Activated naive CD8-positive, alpha-beta T cell treated with anti-CD3 and anti-CD28 coated beads for 36 hours (primary cell): ENCODE measurements at regions not wholly inside any gene's neighbourhood (a gene's known extent, or its start where the extent isn't known, plus 50 kb on each side); places are given as distances from the start of the nearest gene placed in this dataset.
"Not testable (repeated sequence)": the region's sequence is repeated elsewhere in the genome, so short reads cannot be mapped to it uniquely, and the experiment has no call there.

ENCODE experiments used
- DNase-seq: peaks from one replicate; pipeline ENCODE4 v3.0.0; 2021
- H3K27ac Mint-ChIP-seq: one replicate; pipeline ENCODE4 v1.8.0; 2022; ENCODE audit warnings: mild to moderate bottlenecking, moderate library complexity, mixed read lengths
- H3K27me3 Mint-ChIP-seq: one replicate; pipeline ENCODE4 v1.8.0; 2022; ENCODE audit warnings: mild to moderate bottlenecking, mixed read lengths
- H3K36me3 Mint-ChIP-seq: one replicate; pipeline ENCODE4 v1.8.0; 2021; ENCODE audit warnings: mild to moderate bottlenecking, mixed read lengths
- H3K4me1 Mint-ChIP-seq: one replicate; pipeline ENCODE4 v1.8.0; 2021; ENCODE audit warnings: mixed read lengths
- H3K4me3 Mint-ChIP-seq: one replicate; pipeline ENCODE4 v1.8.0; 2022; ENCODE audit warnings: mild to moderate bottlenecking, moderate library complexity, mixed read lengths
- H3K9me3 Mint-ChIP-seq: one replicate; pipeline ENCODE4 v1.8.0; 2022; ENCODE audit warnings: mixed read lengths

DNA sequence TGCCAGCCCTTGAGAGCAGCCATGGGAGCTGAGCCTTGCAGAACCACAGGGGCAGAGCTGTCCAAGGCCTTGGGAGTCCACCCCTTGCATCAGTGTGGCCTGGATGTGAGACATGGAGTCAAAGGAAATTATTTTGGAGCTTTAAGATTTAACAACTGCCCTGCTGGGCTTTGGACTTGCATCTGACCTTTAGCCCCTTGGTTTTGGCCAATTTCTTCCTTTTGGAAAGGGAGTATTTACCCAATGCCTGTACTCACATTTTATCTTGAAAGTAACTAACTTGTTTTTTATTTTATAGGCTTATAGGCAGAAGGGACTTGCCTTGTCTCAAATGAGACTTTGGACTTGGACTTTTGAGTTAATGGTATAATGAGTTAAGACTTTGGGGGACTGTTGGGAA lies 92.7 kb downstream of the EHF start:
- H3K4me1 Mint-ChIP-seq, H3K27ac Mint-ChIP-seq, H3K36me3 Mint-ChIP-seq, DNase-seq, H3K27me3 Mint-ChIP-seq, H3K4me3 Mint-ChIP-seq: not testable (repeated sequence)
- H3K9me3 Mint-ChIP-seq, result peaks cover 20% of the 10 kb centered on the region
